GM12892 (cell line): ENCODE measurements at regions not wholly inside any gene's neighbourhood (a gene's known extent, or its start where the extent isn't known, plus 50 kb on each side); places are given as distances from the start of the nearest gene placed in this dataset.

Experiments used
- DNase-seq: peaks from one replicate; pipeline ENCODE4 v3.0.0; 2011; ENCODE audit not compliant: insufficient read length
- FAIRE-seq: peaks from 2 replicates; lab custom pipeline; 2011; peaks lifted over from hg19 to GRCh38; lab: Jason Lieb, UNC
- POLR2A ChIP-seq: IDR thresholded peaks from 2 replicates; pipeline ENCODE4 v1.6.1; 2011; ENCODE audit warnings: low read depth, low read length, control low read depth
- POLR2AphosphoS5 ChIP-seq: IDR thresholded peaks from 2 replicates; pipeline ENCODE4 v1.6.1; 2011; ENCODE audit warnings: low read depth, low read length, control low read depth
- TAF1 ChIP-seq: IDR thresholded peaks from 2 replicates; pipeline ENCODE4 v1.6.1; 2011; ENCODE audit warnings: low read depth, mild to moderate bottlenecking, control low read depth, low read length, borderline replicate concordance

DNA sequence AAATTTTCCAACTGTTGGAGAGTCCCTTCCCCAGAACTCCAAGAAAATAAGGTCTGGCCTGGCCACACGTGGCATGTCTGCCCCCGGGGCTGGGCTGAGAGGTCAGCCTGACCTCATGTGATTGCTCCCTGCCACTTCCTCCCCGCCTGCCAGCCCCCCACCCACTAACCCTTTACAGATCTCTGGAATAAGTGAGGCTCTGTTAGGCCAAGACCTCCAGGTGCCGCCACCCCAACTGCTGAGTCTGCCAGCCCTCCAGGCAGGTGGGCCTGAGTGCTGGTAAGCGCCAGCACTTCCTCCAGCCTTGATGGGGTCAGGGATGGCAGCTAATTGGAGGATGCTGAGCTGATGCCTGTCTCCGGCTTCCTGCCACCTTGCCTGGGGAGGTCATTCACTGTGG lies 658.4 kb downstream of the MED13L start:
- no peak for TF ChIP-seq TAF1
- no peak for TF ChIP-seq POLR2A
- TF ChIP-seq POLR2AphosphoS5, result no peak
- DNase-seq (no peak), FAIRE-seq (no peak)

GRCh38 chr12:115618105-115618504 lies 659.4 kb downstream of the MED13L start:
- FAIRE-seq, result no peak

DNA sequence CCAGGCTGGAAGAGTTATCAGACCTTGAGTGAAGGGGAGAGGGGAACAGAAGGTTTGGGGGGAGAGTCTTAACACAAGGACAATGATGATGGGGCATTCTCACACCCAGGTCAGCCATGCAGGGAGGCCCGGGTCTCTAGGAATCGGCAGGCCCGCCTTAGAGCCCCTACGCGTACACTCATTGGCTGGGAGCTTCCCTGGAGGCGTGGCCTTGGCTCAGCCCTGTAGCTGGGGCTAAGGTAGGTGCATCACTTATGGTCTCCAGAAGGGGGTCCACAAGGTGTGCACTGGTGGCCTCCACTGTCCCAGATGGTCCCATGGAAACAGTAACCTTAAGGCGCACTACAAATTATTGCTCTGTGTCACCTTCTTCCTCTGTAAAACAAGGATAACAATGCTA lies 660.1 kb downstream of the MED13L start:
- no peak for FAIRE-seq
- no peak for TF ChIP-seq POLR2AphosphoS5
- no peak for TF ChIP-seq POLR2A
- DNase-seq, result no peak

More at GRCh38 chr12:115618105-115618504, 659.4 kb downstream of the MED13L start:
- TF ChIP-seq POLR2AphosphoS5, result no peak
- TF ChIP-seq POLR2A, result no peak
- no peak for TF ChIP-seq TAF1
- no peak for DNase-seq

DNA sequence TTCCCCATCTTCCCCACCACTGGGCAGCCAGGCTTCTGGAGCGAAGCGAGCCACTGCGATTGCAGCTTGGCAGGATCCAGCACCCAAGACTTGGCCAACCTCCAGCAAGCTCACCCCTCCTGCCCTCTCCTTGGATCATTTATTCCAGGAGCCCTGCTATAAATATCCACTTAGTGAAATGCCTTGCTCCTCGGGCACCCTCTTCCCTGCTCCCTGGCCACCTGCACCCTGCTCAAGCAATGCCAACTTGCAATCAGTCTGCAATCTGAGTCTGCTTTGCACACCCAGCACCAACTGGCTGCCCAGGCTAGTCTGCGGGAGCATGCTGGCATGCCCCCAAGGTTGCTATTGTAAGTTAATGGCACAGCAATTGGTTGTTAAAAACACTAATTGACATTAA lies 666.0 kb downstream of the MED13L start:
- TF ChIP-seq POLR2AphosphoS5 (no peak), POLR2A (no peak), TAF1 (no peak)
- FAIRE-seq (no peak), DNase-seq (no peak)

GRCh38 chr12:115609347-115609746 lies 668.1 kb downstream of the MED13L start:
- no peak for DNase-seq
- TF ChIP-seq POLR2A (no peak), POLR2AphosphoS5 (no peak), TAF1 (no peak)
- no peak for FAIRE-seq

- no peak for DNase-seq
- TF ChIP-seq POLR2AphosphoS5 (no peak), POLR2A (no peak), TAF1 (no peak)
- FAIRE-seq, result no peak
Observed at GRCh38 chr12:115606040-115606439, 671.5 kb downstream of the MED13L start.

- TF ChIP-seq TAF1, result no peak
- no peak for TF ChIP-seq POLR2AphosphoS5
- TF ChIP-seq POLR2A, result no peak
- no peak for DNase-seq
Observed at GRCh38 chr12:115598871-115599811, 678.4 kb downstream of the MED13L start.

GRCh38 chr12:115597157-115597712 lies 680.3 kb downstream of the MED13L start:
- FAIRE-seq (no peak), DNase-seq (no peak)
- TF ChIP-seq POLR2A, result no peak
- no peak for TF ChIP-seq POLR2AphosphoS5
- no peak for TF ChIP-seq TAF1

More at GRCh38 chr12:115598871-115599811, 678.4 kb downstream of the MED13L start:
- no peak for FAIRE-seq

- no peak for TF ChIP-seq POLR2A
- no peak for TF ChIP-seq TAF1
- no peak for TF ChIP-seq POLR2AphosphoS5
- FAIRE-seq (no peak), DNase-seq (no peak)
Observed at GRCh38 chr12:115588131-115588530, 689.4 kb downstream of the MED13L start.

DNA sequence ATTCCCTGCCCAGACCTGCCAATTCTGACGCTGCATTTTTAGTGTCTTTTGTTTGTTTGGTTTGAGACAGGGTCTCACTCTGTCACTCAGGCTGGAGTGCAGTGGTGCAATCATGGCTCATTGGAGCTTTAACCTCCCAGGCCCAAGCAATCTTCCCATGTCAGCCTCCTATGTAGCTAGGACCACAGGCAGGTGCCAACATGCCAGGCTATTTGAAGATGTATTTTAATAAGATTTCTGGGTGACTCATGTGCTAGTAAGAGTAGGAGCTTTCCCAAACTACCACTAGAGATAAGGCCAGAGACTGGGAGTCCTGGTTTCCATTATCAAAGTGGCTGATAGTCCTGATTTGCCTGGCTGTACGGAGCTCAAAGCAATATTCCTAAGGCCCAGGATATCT lies 693.3 kb downstream of the MED13L start:
- TF ChIP-seq TAF1 (no peak), POLR2AphosphoS5 (no peak), POLR2A (no peak)
- DNase-seq (no peak), FAIRE-seq (no peak)

DNA sequence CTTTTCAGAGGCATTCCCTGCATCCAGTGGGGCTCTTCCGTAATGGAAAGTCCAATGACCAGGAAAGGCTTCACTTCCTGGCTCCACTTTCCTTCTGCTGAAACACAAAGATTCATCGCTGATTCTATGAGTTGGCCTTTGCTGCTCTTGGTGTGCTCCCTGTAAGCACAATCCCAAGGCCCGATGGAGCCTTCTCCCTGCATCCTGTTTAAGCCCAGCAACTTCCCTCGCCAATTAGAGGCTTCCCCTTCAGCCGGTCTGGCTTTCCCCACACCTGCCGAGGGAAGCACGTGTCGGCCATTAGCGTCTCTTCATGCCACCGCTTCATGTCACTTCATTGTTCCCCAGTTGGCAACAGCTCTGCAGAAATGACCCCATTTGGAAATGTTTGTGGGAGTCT lies 693.9 kb downstream of the MED13L start:
- FAIRE-seq (no peak), DNase-seq (no peak)

GRCh38 chr12:115577401-115577800 lies 700.1 kb downstream of the MED13L start:
- DNase-seq, result no peak
- no peak for TF ChIP-seq POLR2AphosphoS5
- no peak for TF ChIP-seq TAF1
- no peak for TF ChIP-seq POLR2A
- FAIRE-seq, result no peak

More for the DNA sequence above, 693.9 kb downstream of the MED13L start:
- TF ChIP-seq POLR2A (no peak), TAF1 (no peak), POLR2AphosphoS5 (no peak)
